Medulla oblongata (tissue), 1 donor: ENCODE measurements at regions not wholly inside any gene's neighbourhood (a gene's known extent, or its start where the extent isn't known, plus 50 kb on each side); places are given as distances from the start of the nearest gene placed in this dataset.
"Not testable (repeated sequence)": the region's sequence is repeated elsewhere in the genome, so short reads cannot be mapped to it uniquely, and the experiment has no call there.

Experiments used
- DNase-seq: peaks from one replicate; pipeline ENCODE4 v3.0.0-alpha.2; 2015; ENCODE audit errors: extremely low spot score

DNA sequence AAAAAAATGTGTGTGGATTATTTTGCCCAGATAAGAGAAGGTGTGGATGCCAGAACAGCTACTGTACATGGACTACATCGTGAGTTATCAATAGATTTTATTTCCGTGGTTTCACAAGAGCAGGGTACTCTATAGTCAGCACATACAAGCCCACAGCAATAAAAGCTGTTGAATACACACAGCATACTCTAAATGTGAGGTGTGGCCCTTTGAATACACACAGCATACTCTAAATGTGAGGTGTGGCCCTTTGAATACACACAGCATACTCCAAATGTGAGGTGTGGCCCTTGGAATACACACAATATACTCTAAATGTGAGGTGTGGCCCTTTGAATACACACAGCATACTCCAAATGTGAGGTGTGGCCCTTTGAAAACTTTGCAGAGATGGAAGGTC, 287.4 kb upstream of the ADARB2 start:
- not testable (repeated sequence) for DNase-seq

DNA sequence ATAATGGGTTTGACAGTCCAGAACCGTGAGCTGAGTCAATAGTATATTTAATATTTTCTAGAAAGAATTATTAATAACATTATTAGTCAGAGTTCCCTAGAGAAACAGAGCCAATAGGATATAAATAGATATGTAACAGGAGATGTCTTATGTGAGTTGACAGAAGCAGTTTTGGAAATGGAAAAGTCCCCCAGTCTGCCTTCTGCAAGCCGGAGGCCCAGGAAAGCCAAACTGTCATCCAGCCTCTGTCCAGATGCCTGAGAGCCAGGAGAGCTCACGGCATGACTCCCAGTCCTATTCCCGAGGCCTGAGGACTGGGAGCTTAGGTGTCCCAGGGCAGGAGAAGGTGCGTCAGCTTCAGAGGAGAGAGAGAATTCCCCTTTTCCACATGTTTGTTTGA, 286.4 kb upstream of the ADARB2 start:
- DNase-seq, result no peak

DNA sequence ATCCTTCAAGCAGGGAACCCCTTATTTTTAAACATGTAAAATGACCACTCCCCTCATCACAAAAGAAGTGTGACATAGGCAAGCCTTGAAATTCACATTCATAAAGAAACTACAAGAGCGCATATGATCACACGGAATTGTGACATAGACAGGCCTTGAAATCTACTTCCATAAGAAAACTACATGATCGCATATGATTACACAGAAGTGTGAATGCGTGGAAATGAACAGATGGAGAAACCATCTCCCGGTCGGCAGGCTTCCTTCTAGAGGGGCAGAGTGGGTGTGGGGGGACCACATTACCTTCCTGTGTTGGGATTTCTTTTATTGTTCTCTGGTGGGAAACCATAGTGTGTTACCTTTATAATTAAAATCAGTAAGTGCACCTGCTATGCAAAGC, 285.1 kb upstream of the ADARB2 start:
- DNase-seq, result no peak

DNA sequence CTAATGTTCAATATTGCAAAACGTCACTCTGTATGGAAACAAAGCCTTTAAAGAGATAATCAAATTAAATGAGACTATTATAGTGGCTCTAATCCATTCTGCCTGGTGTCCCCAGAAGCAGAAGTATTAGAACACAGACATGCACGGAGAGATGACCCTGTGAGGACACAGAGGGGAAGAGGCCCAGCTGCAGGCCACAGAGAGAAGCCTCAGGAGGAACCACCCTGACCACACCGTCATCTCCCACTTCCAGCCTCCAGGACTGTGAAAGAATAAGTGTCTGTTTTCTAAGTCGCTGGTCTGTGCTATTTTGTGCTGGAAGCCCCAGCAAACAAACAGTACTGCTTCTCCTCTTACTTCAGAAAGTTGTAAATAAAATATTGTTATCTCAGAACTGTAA, 283.5 kb upstream of the ADARB2 start:
- no peak for DNase-seq

DNA sequence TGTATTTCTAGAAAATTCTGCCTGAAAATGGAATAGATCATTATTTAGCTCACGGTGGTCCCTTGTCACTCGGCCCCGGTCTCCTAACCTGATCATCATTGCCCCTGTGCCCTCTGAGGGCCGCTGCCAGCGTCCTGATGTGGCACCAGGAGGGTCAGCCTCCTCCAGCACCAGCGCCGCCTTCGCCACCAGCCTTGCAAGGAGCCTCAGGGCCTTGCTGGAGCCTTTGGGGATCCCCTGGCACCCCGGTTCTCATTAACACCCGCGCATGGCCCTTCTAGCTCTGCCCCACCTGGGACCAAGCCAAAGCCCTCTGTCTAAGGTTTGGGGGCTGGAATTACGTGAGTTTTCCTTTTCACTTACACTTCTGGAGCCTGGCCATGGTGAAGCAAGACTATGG, 282.5 kb upstream of the ADARB2 start:
- no peak for DNase-seq

DNA sequence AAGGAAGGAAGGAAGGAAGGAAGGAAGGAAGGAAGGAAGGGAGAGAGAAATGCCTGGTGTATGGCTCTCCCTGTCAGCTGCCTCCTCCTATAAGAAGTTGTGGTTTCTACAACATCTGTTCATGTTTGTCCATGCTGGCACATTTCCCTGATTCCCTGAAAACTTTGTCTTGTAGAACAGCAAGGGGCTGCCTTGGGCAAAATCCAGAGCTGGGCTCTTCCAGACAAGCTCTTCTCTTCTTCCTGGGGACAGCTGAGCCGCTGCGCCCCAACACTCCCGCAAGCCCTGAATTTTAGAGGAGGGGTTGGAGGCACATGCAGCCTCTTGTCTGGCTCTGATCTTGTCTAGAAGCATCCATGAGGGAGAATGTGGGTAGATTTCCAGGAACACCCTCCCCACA, 282.0 kb upstream of the ADARB2 start:
- no peak for DNase-seq

DNA sequence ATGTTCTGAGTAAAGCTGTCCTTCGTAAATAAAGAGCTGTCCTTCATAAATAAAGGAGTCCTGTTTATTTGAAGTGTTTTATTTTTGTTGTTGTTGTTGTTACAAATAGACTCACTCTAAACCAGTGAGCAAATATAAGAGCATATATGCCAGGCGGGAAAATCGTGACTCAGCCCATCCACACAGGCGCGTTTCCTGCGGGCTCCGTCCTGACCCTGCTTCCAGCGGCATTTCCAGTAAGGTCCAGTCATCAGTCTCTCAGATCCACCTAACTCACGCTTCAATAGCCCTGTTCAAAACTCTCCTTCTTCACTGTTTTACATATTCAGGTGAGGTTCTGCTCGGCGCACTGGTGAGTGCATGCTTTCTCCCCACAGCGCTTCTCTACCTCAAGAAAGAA, 277.2 kb upstream of the ADARB2 start:
- no peak for DNase-seq

DNA sequence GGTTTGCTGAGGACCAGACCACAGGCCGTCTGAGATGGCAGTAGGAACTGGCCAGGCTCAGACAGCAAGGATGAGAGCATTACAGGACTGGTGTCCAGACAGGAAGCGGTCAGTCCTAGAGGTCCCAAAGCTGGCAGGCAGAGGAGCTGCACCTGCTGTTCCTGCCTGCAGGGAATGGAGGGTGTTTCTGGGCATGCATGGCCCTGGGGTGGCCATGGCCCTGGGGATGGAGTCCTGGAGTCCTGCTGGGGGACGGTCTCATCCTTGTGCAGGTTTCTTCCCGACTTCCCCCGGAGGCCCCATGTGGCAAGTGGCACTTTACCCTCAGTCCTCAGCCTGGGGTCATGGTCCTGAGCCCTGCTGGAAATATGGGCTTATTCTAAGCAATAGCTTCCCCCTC, 274.9 kb upstream of the ADARB2 start:
- no peak for DNase-seq

DNA sequence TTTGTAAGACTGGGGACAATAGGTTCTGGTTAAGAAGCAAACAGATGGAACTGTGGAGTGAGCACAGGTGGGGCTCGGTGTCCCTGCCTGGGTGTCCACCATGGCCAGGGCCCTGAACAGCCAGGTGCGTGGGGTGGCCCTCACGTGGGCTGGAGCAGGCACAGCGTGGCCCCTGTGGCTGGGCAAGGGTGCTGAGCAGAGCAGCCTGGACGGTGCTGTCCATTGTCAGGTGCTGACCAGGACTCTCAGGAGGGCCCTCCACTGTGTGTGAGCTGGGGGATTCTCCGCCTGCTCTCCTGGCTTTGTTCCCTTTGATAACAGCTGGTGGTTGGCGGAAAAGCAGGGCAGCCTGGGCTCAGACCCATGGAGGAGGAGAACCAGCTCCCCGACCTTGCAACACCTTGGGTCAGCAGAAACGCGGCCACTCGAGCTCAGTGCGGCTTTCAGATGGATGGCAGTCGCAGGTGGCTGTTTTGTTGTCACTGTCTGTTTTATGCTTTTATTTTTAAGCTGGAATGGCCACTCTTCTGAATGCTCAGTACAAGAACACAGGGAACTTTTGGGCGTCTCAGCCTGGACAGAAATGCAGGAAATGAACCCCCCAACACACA, 273.9 kb upstream of the ADARB2 start:
- DNase-seq, result no peak

DNA sequence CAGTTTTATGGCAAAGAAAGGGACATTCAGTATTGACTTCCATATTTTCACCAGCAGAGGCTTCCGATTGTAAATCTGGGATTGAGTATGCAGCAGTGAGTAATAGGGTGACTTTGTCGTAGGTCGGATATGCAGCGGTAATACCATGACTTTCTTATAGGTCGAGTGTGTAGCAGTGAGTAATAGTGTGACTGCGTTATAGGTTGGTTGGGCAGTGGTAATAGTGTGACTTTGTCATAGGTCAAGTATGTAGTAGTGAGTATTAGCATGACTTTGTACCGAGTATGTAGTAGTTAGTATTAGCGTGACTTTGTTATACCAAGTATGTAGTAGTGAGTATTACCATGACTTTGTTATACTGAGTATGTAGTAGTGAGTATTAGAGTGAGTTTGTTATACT, 268.2 kb upstream of the ADARB2 start:
- no peak for DNase-seq

DNA sequence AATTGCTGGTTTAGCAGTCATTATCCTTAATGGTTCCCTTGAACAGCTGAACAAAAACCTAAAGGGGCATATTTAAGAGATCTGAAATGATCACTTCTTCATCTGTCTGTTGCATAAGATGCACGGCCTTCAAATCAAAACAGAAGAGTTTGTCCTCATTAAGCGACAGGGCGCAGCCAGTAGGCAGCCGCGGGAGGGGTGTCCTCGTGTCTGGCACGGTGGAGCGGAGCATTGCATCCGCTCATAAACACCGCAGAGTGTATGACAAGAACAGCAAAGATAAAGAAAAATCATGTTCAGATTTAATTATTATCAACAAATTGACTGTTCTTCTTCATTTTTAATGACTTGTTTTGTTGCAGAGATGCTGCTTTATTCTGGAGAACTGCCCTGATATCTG, 255.6 kb upstream of the ADARB2 start:
- no peak for DNase-seq

DNA sequence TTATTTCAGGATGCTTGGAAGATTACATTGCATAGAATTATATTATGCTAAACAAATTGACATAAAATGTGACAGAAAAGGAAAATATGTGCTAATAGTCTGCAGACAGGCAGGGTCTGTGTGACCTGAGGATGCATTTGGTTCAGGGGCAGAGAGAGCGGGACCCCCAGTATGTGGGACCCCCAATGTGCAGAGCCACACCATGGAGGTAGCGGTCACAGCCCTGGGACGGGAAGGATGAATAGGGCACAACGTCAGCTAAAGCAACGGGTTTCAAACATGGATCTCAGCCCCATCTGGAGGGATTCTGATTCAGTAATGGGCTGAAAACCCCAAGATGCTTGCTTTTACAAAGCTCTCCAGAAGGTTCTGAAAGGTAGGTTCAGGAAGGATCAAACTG, 251.8 kb upstream of the ADARB2 start:
- DNase-seq, result no peak

DNA sequence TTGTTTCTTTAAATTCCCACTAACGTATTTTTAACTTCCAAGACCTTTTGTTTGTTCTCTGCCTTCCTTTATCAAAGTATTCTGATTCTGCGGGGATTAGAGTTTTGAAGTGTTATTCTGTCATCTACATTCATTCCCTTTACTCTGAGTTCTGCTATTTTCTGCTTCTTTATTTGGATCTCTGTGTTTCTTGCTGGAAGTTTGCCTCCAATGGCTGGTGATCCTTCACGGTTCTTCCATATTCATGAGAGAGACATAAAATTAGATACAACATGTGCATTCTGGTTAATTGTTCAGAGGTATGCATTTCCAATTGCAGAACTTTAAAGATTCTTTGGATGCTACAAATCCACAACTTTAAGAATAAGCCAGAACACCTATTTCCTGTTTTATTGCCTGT, 244.7 kb upstream of the ADARB2 start:
- DNase-seq, result no peak

DNA sequence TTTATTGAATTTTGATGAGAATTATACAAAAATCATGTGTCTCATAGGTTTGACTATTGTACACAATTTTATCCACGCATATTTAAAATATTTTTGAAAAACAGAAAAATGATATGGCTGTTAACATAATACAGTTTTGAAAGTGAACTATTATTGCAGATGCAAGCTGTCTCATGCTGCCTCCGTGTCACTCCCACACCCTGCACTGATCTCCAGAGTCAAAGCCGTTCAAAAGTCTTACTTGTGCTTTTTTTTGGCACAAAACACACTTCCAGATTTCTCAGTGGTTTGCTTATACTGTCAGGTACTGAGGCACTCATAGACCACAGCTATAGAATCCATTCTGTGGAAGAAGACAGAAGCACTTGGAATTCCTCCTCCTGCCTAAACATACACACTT, 243.1 kb upstream of the ADARB2 start:
- DNase-seq, result no peak

DNA sequence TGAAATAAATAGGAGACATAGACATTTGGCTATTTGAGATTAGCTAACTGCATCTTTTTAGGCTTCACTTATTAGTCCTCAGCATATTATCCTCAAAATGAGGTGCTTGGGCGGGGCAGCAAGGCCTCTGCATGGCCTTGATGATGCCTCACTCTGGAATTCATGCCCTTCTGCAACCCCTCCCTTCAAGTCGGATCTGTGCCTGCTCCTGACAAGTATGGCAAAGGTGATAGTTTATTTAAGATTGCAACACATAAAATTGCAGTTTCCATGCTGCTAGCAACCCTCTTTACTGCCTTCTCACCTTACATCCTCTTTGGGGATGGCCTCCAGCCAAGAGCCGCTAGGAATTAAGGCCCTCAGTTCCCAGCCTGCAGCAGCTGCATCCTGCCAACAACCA, 241.3 kb upstream of the ADARB2 start:
- no peak for DNase-seq

DNA sequence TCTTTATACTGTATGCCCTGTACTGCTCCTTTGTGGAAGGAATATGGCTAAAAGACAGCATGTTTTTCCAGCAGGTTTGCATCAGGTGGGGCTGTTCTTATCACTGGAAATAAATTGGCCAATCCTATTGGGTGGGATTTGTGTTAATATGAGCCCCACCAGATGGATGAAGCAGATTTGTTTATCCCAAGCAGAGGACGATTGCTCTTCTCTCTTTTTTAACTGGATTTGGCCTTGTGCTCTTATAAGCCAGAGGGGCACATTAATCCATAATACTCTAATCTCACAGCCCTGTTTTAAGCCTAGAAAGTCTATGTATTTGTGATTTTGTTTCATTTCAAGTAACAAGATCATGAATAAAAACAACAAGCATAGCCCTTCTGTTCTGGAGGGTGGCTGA, 240.1 kb upstream of the ADARB2 start:
- no peak for DNase-seq

DNA sequence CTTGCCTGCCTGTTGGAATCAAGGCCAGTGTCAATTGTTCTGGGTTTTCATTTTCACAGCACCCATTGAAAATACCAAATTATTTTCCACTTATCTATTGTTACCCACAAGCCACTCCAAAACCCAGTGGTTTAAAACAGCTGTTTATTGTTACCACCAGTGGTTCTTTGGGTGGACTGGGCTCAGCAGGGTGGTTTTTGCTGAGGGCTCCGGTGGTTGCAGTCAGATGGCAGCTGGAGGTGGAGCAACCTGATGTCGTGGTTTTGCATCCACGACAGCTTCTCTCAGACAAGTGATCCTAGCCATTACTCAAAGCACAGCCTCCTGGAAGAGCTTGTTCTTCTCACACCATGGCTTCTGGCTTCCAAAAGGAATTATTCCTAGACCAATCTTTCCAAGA, 235.1 kb upstream of the ADARB2 start:
- no peak for DNase-seq

DNA sequence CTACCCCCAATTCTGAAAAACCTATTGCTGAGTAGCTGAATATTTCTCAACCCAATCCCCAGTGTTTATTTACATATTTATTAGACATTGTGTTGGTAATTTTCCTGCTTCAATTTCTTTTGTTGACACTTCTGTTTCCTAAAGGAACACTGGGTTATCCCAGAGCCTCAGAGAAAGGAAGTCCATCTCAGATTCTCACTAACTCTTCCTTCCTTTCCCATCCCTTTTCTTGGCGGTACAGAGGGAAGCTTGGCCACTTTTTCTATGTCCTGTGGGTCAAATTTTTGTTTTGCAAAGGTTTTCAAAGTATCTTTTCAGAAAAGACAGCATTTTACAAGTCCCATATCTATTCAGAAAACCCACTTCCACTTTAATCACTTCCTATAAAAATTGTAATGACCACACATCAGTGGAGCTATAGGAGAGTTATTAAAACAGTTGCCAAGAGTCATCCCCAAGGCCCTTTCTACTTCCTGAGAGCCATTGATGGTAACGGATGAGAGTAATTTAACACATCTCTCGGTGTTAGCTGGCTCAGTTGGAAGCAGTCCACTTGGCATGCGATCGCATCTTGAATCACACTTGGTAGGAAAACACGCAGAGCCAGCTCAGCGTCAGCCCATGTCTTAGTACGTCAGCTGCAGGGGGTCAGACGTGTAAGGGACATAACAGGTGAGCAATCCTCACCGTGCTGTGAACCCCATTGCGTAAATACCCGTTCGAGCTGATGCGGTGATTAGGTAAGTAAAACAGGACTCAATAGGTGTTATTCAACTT, 231.1 kb upstream of the ADARB2 start:
- DNase-seq, result no peak

DNA sequence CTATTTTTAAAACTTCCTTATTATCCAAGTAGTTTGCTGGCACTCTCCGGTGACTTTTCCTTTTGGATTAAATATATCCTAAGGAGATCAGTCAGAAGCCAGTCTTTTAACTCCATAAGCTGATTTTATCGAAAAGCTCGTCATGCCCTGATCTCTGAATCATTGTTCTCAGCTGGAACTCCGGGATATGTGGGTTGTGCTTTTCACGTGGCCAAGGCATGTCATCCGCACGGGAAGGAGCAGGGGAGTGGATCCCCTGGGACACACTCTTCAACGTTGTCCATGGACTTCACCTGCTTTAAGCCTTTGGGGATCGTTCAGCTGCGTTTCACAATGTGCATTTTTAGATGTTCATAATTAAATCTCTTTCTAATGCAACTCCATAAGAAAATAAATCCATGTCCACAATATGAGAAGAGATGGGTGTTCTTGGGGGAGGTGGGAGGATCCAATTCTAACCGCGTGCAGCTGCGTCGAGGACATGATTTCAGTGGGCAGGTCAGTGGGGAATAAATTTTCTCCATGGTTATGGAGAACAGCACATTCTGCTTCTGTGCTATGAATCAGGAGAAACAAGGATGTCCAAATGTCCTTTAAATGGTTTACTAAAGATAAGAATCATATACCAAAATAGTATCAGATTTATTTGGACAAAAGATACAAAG, 229.5 kb upstream of the ADARB2 start:
- DNase-seq, result no peak

DNA sequence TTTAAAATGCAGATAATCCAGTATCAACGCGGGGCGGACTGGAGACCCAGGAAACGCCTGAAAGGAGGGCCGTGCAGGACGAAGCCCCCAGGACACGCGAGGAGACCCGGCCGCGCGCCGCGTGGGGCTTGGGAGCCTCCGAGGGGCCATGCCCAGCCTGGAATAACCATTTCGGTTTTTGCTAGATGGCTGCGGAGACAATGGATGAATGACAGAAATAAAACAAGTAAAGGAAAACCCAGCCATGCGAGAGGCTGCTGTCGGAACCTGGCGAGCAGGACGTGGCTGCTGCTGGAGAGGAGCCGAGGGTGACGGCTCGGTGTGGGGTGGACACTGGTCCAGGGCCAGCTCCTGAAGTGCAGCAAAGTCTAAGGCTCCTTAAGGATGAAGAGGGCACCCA, 227.2 kb upstream of the ADARB2 start:
- no peak for DNase-seq

DNA sequence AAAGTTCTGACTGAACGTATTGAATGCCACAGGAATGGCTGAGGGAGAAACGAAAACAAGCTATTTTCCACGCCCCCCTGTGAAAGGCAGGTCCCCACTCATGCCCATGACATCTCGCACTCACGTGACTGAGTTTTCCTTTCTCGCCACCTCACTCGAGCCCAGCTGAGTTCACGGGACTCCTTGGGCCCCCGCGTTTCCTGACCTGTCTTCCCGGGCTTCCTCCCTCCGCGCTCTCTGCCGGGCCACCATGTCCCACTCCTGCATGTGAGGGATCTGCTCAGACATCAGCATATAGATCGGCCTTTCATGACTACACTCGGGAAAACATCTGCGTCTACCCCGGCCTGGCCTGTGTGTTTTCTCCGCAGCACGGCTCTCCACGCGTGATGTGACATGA, 226.0 kb upstream of the ADARB2 start:
- DNase-seq, result no peak

DNA sequence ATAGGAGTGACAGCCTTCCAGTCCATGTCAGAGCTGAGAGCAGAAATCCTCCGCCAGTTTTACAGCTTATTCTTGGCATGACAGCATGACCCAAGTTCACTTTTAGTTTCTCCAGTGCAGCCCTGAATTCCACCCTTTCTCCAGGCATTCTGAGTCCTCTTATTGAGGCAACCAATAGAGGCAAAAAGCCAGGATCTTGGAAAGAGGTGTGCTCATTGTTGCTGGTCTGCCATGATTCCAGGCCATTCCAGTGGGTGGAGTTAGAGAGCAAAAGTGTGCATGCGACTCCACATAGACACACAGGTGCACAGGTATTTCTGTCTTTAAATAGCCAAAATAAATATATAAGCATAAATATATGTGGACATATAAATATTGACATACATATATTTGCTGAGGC, 224.7 kb upstream of the ADARB2 start:
- DNase-seq, result no peak

DNA sequence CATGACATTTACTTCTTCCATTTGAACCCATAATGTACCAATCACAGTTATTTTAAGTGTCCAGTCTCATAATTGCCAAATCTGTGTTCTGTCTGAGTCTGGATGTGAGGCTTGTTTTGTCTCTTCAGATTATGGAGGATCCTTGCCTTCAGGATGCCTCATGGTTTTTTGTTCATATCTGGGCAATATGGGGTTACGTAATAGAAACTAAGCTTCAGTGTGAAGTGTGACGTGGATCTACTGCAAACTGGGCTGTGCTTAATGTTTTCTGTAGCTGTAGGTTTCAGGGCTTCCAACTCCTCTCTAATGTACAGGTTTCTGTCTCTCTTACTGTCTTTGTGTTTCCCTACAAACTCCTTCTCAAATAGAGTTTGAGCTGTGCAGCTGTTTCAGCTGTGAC, 223.7 kb upstream of the ADARB2 start:
- DNase-seq, result no peak
